ENCODE measurements at regions not wholly inside any gene's neighbourhood (a gene's known extent, or its start where the extent isn't known, plus 50 kb on each side); places are given as distances from the start of the nearest gene placed in this dataset.
"Not testable (repeated sequence)": the region's sequence is repeated elsewhere in the genome, so short reads cannot be mapped to it uniquely, and the experiment has no call there.

DNA sequence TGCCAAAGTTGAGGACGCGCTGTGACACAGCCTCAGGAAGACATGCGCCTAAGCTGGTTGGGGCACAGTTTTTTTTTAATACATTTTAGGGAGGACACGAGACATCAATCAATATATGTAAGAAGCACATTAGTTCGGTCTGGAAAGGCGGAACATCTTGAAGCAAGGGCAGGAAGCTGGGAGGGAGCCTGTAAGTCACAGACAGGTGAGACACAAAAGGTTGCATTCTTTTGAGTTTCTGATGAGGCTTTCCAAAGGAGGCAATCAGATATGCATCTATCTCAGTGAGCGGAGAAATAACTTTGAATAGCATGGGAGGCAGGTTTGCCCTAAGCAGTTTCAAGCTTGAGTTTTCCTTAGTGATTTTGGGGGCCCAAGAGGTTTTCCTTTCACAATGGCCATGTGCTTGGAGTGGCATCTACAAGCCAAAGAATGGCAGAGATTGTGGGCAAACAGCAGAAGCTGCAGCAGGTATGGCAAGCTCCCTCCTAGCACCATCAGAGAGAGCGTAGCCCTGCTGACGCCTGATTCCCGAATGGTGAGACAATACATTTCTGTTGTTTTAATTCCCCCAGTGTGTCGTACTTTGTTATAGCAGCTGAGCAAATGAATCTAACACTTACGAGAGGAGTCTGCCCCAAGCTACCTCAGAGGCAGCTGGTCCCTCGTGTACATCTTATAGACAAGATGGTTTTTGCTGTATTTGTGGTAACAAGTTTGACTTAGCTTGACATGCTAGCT lies 99.5 kb upstream of the TMTC4 start:
- DNase-seq (no peak), ATAC-seq (ENCODE audit: low read depth) (no peak)
- intact Hi-C loops (cut with micrococcal nuclease) = no loop called here
- no peaks in the 10 kb centered on the region for H3K36me3 Mint-ChIP-seq (ENCODE audit: low read depth)
- no peak overlapping the region for H3K27ac Mint-ChIP-seq
- H3K27me3 Mint-ChIP-seq = no peaks in the 10 kb centered on the region
- TF ChIP-seq, protein P1, sequence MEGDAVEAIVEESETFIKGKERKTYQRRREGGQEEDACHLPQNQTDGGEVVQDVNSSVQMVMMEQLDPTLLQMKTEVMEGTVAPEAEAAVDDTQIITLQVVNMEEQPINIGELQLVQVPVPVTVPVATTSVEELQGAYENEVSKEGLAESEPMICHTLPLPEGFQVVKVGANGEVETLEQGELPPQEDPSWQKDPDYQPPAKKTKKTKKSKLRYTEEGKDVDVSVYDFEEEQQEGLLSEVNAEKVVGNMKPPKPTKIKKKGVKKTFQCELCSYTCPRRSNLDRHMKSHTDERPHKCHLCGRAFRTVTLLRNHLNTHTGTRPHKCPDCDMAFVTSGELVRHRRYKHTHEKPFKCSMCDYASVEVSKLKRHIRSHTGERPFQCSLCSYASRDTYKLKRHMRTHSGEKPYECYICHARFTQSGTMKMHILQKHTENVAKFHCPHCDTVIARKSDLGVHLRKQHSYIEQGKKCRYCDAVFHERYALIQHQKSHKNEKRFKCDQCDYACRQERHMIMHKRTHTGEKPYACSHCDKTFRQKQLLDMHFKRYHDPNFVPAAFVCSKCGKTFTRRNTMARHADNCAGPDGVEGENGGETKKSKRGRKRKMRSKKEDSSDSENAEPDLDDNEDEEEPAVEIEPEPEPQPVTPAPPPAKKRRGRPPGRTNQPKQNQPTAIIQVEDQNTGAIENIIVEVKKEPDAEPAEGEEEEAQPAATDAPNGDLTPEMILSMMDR (IDR thresholded peaks at IDR 0.05) = no peak
- no peak overlapping the region for H3K4me3 Mint-ChIP-seq
- peaks cover 4% of the 10 kb centered on the region for H3K9me3 Mint-ChIP-seq
- POLR2A ChIA-PET = no interaction called here
- H3K4me1 Mint-ChIP-seq = peaks cover 8% of the 10 kb centered on the region
- CTCF ChIA-PET = no interaction called here

DNA sequence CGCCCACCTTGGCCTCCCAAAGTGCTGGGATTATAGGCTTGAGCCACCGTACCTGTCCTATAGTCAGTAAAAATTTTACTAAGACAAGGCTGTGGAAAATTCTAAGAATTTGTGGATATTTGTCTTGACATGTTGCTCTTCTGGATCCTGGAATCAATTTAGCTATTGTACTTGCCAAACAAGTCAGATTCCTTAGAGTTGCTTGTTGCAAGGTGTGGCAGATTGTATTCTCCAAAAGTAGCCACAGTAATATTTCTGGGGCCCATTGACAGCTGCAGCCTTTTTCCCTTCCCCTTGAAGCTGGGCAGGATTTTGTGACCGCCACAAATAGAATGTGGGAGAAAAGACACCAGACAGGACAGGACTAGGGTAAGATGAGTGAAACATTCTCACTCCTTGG lies 98.8 kb upstream of the TMTC4 start:
- H3K36me3 Mint-ChIP-seq (ENCODE audit: low read depth) = no peaks in the 10 kb centered on the region
- H3K9me3 Mint-ChIP-seq = peaks cover 4% of the 10 kb centered on the region
- no peak overlapping the region for H3K4me3 Mint-ChIP-seq
- no peaks in the 10 kb centered on the region for H3K27me3 Mint-ChIP-seq
- ChIA-PET POLR2A (no interaction called here), CTCF (no interaction called here)
- no peak overlapping the region for H3K27ac Mint-ChIP-seq
- DNase-seq (no peak), ATAC-seq (ENCODE audit: low read depth) (no peak)
- TF ChIP-seq, protein P1 (IDR thresholded peaks at IDR 0.05) = no peak
- intact Hi-C loops (cut with micrococcal nuclease) = no loop called here
- H3K4me1 Mint-ChIP-seq = peaks cover 8% of the 10 kb centered on the region

DNA sequence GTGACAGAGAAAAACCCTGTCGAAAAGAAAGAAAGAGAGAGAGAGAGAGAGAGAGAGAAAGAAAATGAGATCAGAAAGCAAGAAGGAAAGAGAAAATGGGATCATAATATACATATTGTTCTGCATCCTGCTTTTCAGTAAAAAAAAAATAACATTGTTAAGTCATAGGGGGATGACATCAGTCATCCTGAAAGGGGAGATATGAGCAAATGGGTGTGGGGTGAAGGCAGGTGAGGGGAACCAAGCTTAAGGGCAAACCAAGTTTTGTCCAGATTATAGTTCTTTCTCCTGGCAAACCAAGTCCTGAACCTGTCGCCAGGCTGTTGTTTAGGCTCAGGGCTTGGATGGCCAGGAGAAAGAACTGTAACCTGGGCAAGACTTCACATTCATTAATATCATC lies 92.6 kb upstream of the TMTC4 start:
- POLR2A ChIA-PET = no interaction called here
- DNase-seq (no peak), ATAC-seq (ENCODE audit: low read depth) (no peak)
- CTCF ChIA-PET = no interaction called here
- H3K36me3 Mint-ChIP-seq (ENCODE audit: low read depth) = no peaks in the 10 kb centered on the region
- no peaks in the 10 kb centered on the region for H3K4me1 Mint-ChIP-seq
- peaks cover 6% of the 10 kb centered on the region for H3K9me3 Mint-ChIP-seq
- H3K4me3 Mint-ChIP-seq = no peak overlapping the region
- no peak overlapping the region for H3K27ac Mint-ChIP-seq
- intact Hi-C loops (cut with micrococcal nuclease) = no loop called here
- peaks cover 7% of the 10 kb centered on the region for H3K27me3 Mint-ChIP-seq
- TF ChIP-seq, protein P1 (IDR thresholded peaks at IDR 0.05) = no peak

DNA sequence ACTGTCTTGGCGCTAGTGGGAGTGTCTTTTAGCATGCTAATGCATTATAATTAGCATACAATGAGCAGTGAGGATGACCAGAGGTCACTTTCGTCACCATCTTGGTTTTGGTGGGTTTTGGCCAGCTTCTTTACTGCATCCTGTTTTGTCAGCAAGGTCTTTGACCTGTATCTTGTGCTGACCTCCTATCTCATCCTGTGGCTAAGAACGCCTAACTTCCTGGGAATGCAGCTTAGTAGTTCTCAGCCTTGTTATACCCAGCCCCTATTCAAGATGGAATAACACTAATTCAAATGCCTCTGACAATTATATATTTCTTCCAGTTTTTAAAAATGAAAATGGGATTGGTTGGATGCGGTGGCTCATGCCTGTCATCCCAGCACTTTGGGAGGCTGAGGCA lies 92.0 kb upstream of the TMTC4 start:
- H3K4me1 Mint-ChIP-seq; H3K27me3 Mint-ChIP-seq; DNase-seq; H3K27ac Mint-ChIP-seq; H3K4me3 Mint-ChIP-seq; POLR2A ChIA-PET; H3K36me3 Mint-ChIP-seq (ENCODE audit: low read depth); intact Hi-C loops (cut with micrococcal nuclease); H3K9me3 Mint-ChIP-seq; CTCF ChIA-PET; ATAC-seq (ENCODE audit: low read depth): not testable (repeated sequence)

DNA sequence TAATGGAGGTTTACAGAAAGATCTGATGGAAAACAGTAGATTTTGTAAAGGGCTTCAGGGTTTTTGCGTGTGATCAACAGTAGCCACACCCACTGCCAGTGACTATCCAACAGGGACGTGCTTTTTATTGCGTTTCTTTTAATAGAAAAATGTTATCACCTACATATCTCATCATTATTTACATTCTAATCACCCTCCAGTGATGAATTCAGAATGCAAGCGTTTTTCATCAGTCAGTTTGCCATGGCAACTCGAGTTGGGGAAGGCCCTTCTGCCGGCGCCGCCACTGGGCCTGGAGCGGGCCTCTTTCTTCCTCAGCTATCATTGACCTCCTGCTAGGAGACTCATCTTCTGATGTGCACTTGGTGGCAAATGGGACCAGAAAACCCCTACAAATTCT lies 90.3 kb upstream of the TMTC4 start:
- H3K4me3 Mint-ChIP-seq = no peak overlapping the region
- POLR2A ChIA-PET = no interaction called here

DNA sequence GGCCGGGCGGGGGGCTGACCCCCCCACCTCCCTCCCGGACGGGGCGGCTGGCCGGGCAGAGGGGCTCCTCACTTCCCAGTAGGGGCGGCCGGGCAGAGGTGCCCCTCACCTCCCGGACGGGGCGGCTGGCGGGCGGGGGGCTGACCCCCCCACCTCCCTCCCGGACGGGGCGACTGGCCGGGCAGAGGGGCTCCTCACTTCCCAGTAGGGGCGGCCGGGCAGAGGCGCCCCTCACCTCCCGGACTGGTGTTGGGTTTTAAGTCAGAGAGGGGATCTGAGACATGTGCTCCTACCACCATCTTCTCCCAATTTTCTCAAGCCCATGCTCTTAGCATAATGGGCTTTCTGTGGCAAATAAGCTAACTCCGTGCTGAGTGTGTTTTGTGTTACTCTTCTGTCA lies 87.5 kb upstream of the TMTC4 start:
- H3K4me3 Mint-ChIP-seq; H3K36me3 Mint-ChIP-seq (ENCODE audit: low read depth); H3K4me1 Mint-ChIP-seq; H3K27ac Mint-ChIP-seq; H3K27me3 Mint-ChIP-seq; POLR2A ChIA-PET; CTCF ChIA-PET; H3K9me3 Mint-ChIP-seq; DNase-seq; intact Hi-C loops (cut with micrococcal nuclease); ATAC-seq (ENCODE audit: low read depth): not testable (repeated sequence)

More for the DNA sequence above, 90.3 kb upstream of the TMTC4 start:
- intact Hi-C loops (cut with micrococcal nuclease) = no loop called here
- CTCF ChIA-PET = no interaction called here
- H3K9me3 Mint-ChIP-seq = peaks cover 2% of the 10 kb centered on the region
- H3K27ac Mint-ChIP-seq = no peak overlapping the region
- TF ChIP-seq, protein P1 (IDR thresholded peaks at IDR 0.05) = no peak
- peaks cover 7% of the 10 kb centered on the region for H3K27me3 Mint-ChIP-seq
- H3K36me3 Mint-ChIP-seq (ENCODE audit: low read depth) = no peaks in the 10 kb centered on the region
- DNase-seq = no peak
- H3K4me1 Mint-ChIP-seq = no peaks in the 10 kb centered on the region
- no peak for ATAC-seq (ENCODE audit: low read depth)

Data from activated B cell treated with CpG ODN at 0.5 μM for 24 hours (primary cell).